HTR-8/SVneo (cell line): ENCODE measurements at regions not wholly inside any gene's neighbourhood (a gene's known extent, or its start where the extent isn't known, plus 50 kb on each side); places are given as distances from the start of the nearest gene placed in this dataset.

ENCODE experiments used
- DNase-seq: peaks from one replicate; pipeline ENCODE4 v3.0.0; 2011; ENCODE audit warnings: low spot score, mixed read lengths; ENCODE audit not compliant: insufficient read length
- FAIRE-seq: peaks from 2 replicates; lab custom pipeline; 2011; peaks lifted over from hg19 to GRCh38; lab: Jason Lieb, UNC

- peak; percentile 63 for DNase-seq
- FAIRE-seq = peak; percentile 89
These were observed 134.8 kb upstream of the CREB1 start for GRCh38 chr2:207394812-207395534.

GRCh38 chr2:207395535-207396251 is 134.1 kb upstream of the CREB1 start:
- DNase-seq (no peak), FAIRE-seq (peak; percentile 31)

GRCh38 chr2:207397917-207398655 is 131.7 kb upstream of the CREB1 start:
- no peak for DNase-seq
- no peak for FAIRE-seq

DNA sequence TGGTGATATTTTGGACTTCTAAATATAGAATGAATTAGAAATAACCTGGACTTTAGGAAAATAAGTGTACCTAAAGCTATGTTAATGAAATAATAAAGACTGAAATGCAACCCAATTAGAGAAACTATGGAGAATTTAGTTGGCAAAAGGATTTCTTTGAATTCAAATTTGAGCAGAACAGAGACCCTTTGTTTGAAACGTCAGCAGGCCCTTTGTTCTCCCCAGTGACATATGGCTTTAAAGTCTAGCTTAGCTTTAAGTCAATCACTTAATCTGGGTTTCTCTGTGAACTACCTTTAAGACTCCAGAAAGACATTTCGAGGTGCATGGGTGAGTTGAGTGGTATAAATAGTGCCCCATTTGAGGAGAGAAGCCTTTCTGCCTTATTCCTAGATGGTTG is 130.5 kb upstream of the CREB1 start:
- no peak for FAIRE-seq

DNA sequence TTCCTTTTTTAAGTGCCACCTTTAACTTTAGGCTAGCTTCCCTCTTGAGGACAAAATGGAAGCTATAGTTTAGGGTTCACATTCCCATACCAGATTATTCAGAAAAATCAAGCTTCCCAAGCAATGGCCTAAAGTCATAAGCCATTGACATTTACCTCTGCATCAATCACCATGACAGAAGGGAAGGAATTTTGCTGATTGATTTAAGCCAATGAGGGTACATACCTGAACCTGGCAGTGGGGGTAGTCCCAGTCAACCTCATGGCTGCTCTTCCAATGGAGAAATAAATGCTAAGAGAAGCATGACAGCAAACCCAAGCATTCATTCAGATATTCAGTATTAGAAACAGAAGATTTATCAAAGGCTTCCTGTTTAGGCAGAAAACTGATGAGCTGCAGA is 128.4 kb upstream of the CREB1 start:
- no peak for DNase-seq
- peak; percentile 16 for FAIRE-seq

More for the DNA sequence above, 130.5 kb upstream of the CREB1 start:
- DNase-seq = no peak

- FAIRE-seq (no peak), DNase-seq (no peak)
These were observed 126.6 kb upstream of the CREB1 start for GRCh38 chr2:207403141-207403540.

DNA sequence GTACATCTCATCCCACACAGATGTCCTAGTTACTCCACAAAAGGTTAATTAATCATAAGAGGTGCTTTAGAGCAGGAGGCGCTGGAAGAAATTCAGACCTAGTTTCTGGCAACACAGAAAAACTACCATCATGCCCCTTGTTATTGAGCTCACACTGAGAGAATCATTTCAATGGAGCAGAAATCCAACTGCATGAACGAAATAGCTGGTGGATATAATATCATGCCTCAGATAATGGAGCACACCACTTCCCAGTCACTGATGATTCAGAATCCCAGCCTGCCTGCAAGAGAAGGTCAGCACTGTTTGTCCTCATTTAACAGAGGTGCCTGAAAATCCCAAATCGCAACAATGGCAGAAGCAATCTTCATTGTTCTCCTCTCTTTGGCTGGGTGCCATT is 125.8 kb upstream of the CREB1 start:
- FAIRE-seq = no peak

DNA sequence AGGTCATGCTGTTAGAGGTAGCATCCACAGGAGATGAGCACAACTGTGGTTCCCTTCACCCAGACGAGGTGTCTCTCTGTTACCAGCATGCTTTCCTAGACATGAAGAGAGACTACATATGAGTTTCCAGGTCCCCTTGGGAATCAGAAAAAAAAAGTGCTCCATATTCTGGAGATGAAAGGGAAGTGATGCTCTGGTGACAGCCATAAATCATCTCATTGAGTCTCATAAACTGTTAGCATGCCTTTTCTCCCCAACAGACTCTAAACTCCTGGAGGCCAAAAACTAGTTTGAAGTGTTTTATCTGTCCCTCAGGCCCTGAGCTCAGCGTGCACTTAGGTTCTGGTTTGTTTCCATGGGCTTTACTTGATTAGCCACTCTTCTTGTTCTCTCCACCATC is 124.6 kb upstream of the CREB1 start:
- DNase-seq = no peak
- no peak for FAIRE-seq

More for the DNA sequence above, 125.8 kb upstream of the CREB1 start:
- DNase-seq = no peak

DNA sequence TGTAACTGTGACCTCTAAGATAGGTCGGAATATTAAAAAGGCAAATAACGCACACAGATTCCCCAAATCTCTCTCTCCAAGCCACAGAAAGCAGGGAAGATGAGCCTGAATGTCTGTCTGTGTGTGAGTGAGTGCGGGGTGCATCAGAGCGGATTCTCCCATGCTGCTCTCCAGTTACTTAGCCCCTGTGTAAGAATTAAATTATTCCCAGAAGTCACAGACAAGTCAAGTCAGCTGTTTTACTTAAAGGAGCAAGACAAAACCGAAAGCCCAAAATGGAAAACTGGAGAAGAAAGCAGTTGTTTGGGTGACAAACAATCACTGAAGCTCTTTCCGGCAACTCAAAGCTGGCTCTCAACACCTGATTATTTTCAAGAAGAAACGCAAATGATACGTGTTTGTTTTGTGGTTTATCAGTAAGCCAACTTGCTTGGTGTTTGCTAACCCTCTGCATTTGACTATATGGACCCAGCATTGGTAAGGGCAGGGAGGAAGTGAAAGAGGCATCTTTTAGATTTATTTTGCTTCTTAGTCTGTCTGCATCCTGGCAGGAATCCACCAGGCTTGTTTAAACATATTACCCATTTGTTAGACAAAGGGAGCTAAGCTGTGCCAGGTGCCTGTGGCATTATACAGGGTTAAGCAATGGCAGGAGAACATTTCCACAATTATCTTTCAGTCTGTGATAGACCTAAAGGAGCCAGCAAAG is 121.5 kb upstream of the CREB1 start:
- FAIRE-seq = no peak
- no peak for DNase-seq

- DNase-seq (no peak), FAIRE-seq (no peak)
These were observed 120.2 kb upstream of the CREB1 start for GRCh38 chr2:207409517-207409916.

- no peak for FAIRE-seq
These were observed 116.9 kb upstream of the CREB1 start for GRCh38 chr2:207412787-207413310.

DNA sequence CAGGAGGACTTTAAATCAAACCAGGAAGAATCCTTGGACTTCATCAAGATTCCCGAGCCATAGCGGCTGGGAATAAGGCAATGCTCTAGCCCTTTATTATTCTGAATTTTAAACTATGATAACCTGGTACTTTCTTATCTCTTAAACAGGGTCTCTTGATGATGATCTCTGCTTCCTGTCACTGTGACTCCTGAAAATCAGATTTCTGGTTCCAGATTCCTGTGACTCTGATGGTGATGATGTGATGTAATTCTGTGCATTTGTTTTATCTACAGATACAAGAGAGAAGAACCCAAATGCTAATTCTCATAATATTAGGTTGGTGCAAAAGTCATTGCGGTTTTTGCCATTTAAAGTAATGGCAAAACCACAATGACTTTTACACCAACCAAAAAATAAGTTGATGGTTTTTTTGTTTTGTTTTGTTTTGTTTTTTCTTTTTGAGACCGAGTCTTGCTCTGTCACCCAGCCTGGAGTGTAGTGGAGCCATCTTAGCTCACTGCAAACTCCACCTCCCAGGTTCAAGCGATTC is 116.3 kb upstream of the CREB1 start:
- DNase-seq = no peak
- no peak for FAIRE-seq

More at GRCh38 chr2:207412787-207413310, 116.9 kb upstream of the CREB1 start:
- DNase-seq = no peak

DNA sequence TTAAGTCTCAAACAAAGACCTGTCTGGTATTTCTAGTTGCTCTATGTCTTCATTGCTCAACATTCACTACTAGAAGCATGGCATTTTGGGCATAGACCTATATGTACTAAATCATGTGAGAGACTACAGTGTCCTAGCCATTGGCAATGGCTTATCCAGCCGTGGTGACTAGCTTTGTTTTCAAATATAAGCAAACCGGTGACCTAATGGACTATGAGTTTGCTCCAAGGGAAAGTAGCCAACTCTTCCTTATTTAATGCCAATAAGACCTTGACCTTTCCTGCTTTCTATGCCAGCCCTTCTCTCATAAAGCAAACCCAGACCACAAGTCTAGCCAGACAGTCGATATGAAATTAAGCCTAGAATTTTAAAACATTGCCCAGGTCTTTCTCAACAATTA is 113.7 kb upstream of the CREB1 start:
- FAIRE-seq = no peak
- DNase-seq = no peak

DNA sequence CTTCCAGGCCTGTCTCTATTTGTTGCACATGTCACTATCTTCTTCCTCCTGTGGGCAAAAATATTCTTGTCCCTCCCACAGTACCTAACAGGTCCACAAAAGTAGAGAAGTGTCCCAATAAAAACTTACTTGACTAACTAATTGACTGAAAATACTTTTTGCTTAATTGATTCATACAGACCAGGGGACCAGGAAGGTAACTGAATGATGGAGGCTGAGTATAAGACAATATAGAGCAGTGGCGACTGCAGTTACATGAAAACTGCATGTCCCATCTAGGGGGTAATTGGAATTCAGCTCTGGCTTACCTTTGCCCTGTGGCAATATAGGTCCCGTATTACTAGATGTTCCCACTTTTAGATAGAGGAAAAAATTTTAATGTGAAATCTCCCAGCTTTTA is 112.9 kb upstream of the CREB1 start:
- FAIRE-seq (no peak), DNase-seq (no peak)

DNA sequence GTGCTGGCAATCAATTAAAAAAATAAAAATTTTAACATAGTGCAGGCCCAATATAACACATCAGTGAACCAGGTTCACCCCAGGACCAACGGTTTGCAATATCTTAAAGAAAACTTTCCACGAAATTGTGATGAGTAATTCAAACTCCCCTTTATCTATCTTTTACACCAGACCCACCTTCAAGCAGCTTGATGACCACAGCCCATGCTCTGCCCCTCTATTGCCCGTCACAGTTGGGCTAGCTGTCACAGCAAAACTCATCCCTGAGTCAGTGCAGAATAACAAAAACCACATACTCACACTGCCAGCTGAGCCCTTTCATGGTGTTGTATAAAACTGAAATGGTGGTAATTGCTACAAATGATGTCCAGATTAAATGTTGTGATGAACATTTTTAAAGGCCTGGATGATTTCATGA is 112.5 kb upstream of the CREB1 start:
- no peak for FAIRE-seq

DNA sequence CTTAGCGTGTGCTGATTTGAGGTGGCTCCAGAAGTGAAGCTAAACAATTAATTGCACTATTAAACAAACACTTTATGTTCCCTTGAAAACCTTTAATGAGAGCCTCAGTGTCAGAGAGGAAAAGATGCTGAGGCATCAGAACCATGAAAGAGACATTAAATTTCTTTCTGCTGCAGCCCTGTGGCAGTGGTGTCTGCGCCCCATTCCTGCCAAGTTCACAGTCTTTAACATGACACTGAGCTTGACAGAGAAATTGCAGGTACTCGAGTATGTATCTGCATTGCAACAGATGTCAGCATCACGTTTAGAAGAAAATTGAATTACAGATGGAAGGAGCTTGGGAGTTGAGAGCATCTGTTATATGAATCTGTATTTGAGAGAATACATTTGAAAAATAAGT is 111.3 kb upstream of the CREB1 start:
- no peak for DNase-seq
- no peak for FAIRE-seq

More for the DNA sequence above, 112.5 kb upstream of the CREB1 start:
- no peak for DNase-seq

DNA sequence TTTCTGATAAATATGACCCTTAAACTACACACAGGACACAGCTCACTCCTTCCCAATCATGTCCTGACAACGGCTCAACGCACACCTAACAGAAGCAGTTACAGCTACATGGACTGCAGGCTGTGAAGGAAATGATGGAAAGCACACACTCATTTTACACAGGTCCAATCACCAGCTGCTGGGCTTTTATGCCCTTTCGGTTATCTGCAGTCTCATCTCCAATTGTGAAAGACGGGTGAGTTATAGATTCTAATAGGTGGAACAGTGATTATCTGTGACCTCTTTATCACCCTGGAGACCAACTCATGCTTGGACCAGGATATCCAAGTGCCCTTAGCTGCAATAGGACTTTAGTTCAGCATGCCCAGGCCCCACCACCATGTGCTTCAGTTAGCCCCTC is 110.4 kb upstream of the CREB1 start:
- DNase-seq (no peak), FAIRE-seq (no peak)

GRCh38 chr2:207421671-207422070 is 108.1 kb upstream of the CREB1 start:
- no peak for FAIRE-seq
- DNase-seq = no peak

- no peak for DNase-seq
- no peak for FAIRE-seq
These were observed 107.4 kb upstream of the CREB1 start for GRCh38 chr2:207422380-207422779.

DNA sequence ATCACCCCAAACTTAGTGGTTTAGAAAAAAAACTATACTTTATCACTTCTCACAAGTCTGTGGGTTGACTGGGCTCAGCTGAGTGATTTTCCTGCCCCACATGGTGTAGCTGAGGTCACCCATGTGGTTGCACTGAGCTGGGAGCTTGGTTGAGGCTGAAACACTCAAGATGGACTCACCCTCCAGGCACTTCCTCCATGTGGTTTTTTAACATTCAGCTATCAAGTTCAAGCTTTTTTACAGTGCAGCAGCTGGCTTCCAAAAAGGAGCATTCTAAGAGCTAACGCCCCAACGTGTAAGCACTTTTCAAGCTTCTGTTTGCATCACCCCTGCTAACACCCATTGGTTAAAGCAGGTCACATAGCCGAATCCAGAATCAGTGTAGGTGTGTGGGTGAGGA is 105.9 kb upstream of the CREB1 start:
- no peak for FAIRE-seq
- DNase-seq = no peak
